KBM-7 (cell line): ENCODE measurements at regions not wholly inside any gene's neighbourhood (a gene's known extent, or its start where the extent isn't known, plus 50 kb on each side); places are given as distances from the start of the nearest gene placed in this dataset.

Source experiments
- DNase-seq: peaks from one replicate; pipeline ENCODE4 v3.0.0-alpha.2; 2015
- in situ Hi-C: fragments of 300-500 bp; cut with MboI; formaldehyde crosslinking; loops from 2 replicates; pipeline ENCODE4 v1.14.3; 2020; ENCODE audit warnings: low sequenced_read_pairs, low pct_unique_long_range_greater_than_20kb, mixed read lengths

DNA sequence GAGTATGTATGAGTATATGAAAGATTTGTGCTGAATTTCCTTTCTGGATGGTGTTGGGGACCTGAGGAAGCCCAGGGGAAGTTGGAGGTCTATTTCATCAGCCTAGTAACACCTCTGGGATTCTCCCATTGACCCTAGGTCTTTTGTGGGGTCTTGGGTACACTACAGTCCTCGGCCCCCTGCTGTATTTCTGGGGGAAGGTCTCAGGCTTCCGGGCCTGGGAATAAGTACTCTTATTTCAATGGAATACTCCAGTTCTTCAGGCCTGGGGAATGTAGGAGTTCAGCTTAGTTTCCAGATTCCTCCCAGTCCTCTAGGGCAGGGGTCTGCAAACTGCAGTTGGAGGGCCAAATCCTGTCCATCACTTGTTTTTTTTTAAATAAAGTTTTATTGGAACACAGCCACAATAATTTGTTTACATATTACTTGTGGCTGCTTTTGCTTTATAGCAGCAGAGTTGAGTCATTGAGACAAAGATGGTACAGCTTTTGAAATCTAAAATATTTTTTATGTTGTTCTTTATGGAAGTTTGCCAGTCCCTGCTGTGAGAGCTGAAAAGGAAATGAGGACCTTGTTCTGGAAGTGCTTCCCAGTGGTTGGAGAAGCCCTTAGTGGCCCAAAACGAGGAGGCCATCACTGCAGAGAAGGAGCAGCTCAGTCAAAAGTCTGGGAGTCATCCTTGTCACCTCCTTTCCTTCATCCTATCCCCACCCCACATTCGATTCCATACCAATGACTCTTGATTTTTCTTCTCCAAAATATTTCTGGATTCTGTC is 142.5 kb upstream of the HS3ST2 start:
- no peak for DNase-seq
- in situ Hi-C loops: no loop called here

DNA sequence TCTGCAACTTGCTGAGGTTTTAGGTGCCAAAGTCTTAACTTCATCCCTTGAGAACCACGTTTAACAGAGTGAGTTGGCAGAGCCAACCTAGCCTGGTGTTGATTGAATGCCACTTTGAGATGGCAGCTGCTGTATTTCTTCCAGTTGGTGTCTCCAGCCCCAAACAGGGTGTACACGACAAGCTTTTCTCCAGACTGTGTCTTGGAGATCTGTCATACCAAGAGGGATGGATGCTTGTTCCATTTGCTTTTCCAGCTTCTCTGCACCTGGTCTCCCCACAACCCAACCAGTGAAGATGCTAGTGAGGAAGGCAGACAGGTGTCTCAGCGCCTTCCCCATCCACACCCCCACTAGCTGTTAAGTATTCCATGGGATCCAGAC is 141.1 kb upstream of the HS3ST2 start:
- in situ Hi-C loops: no loop called here
- no peak for DNase-seq

DNA sequence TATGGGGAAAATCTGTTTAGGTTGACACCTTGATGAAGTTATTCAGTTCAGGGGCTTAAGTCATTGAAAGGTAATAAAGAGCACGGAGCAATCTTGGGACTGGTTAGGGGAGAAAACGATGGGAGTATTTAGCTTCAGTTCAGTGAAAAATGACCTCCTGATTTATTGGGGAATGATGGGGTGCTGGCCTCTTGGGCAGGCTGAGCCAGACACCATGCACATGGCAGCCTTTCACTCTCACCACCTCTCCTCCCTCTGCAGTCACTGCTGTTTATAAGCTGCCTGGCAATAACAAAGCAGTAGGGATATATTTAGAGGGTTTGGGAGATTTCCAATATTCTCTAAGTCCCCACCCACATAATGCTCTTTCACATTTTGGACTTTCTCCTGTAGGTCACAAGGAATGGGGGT is 140.5 kb upstream of the HS3ST2 start:
- no peak for DNase-seq
- in situ Hi-C loops: no loop called here

DNA sequence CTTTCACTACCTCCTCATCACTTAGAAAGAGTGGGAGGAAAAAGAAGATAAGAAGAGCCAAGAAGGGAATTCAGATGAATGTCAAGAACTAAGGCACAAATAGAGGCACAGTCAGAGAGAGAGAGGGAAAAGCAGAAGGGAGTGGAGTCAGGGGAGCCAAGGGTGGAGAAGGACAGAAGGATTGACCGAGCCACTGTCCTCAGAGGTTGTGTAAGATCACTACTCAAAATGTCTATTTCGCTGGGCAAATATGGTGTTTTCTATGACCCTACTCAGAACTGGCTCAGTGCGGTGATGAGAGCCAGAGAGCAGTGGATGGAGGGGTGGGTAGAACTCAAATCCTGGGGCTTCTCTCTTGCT is 139.2 kb upstream of the HS3ST2 start:
- in situ Hi-C loops: loop anchor here (5.0 kb wide), 1 partner anchor 1103 kb away; no protein-coding TSS in a partner anchor
- DNase-seq: no peak

DNA sequence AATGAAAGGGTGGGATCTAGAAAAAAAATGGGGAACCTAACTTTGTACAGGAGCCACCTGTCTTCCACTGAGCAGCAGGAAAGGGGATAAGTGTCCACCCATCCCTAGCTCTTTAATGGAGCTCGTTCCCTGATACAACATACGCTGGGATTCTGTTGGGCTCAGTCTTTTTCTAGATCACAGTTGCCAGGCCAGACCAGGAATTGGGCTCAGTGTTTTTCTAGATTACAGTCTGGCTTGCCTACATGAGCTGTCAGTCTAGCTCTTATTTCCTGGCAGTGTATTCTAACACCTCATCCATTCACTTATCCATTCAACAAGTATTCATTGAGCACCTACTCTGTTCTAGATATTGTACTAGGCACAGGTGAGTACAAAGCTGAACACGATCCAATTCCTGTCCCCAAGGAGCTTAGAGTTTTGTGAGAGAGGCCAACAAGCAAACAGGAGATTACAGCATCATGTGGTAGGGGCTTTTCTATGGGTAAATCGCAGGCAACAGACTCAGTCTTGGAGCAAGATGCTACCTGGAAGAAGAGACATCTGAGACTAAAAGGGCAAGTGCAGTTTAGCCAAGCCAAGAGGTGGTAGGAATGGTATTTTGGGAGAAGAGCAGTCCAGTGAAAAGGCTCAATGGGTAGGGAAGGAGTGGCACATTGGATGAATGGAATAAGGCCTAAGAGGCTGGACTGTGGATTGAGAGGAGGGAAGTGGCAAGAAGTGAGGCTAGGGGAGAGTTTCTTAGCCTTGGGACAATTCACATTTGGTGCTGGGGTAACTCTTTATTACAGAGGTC is 138.0 kb upstream of the HS3ST2 start:
- DNase-seq: no peak
- in situ Hi-C loops: loop anchor here (5.0 kb wide), 1 partner anchor 1104 kb away; no protein-coding TSS in a partner anchor

DNA sequence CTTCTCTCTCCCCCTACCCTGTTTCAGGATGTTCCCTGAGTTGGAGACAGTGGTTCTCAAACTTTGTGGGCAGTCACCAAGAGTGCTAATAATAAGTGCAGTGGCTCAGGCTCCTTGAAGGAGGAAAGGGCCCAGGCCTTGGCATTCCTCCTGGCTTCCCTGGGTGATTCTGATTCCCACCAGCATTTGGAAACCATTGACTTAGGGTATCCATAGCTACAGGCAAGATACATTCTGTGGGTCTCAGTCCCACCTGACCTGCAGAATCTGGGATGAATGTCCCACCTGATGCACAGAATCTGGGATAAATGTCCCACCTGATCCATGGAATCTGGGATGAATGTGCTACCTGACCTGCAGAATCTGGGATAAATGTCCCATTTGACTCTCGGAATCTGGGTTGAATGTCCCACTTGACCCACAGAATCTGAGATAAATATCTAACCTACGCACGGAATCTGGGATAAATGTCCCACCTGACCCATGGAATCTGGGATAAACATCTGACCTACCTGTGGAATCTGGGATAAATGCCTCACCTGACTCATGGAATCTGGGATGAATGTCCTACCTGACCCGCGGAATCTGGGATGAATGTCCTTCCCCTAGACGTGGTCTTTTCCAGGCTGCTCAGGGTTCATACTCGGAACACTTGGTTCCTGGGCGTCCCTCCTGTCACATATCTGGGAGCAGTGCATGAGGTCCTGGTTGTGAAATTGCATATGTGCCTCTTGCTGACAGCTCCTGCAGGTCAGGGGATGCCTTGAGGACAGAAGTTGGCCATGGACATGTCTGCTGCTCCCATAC is 136.7 kb upstream of the HS3ST2 start:
- DNase-seq: no peak
- in situ Hi-C loops: loop anchor here (5.0 kb wide), 1 partner anchor 1105 kb away; no protein-coding TSS in a partner anchor

DNA sequence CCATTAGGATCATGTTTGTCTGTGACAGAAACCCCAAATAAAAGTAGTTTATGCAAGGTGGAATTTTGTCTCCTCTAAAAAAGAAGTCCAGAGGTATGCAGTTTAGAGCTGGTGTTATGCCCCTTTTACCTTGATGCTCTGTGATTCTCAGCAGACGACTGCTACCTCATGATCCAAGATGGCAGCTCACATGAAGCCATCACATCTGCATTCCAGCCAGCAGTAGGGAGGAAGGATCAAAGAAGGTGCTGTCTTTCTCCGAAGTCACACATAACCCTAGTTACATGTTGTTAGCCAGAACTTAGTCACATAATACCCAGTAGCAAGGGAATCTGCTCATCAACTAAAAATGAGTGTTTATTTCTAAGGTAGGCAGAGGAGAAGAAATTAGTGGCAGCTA is 135.7 kb upstream of the HS3ST2 start:
- DNase-seq: no peak
- in situ Hi-C loops: loop anchor here (5.0 kb wide), 1 partner anchor 1106 kb away; no protein-coding TSS in a partner anchor

DNA sequence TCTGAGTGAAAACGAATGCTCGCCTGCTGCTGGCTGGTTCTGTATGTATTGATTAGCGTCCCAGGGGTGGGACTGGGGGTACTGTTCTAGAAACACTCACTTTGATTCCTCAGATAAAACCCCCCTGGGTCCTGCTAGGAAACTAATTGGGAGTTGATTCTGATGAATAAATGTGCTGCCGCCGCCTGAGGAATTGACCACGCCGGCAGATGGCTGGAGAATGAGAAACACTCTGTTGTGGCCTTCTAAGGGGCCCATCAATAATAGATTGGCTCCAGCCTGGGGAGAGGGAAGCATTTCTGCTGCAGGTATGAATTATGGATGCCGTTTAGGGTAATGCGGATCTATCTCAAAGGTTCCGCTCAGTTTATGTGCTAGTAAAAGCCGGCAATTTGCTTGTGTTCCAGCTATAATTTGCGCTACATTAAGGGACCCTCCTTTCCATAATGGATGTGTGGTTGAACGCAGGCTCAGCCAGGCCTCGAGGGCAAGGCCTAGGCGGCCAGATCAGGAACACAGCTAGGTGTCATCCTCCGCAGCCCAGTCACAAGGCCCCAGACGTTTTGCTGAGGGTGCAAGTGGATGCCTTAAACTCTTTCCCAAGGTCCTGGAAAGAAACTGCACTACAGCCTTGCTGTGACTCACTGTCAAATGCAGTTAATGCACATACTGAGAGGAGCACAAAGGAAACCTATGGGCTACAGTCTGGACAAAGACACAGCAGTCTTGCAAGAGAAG is 132.2 kb upstream of the HS3ST2 start:
- in situ Hi-C loops: no loop called here
- no peak for DNase-seq

DNA sequence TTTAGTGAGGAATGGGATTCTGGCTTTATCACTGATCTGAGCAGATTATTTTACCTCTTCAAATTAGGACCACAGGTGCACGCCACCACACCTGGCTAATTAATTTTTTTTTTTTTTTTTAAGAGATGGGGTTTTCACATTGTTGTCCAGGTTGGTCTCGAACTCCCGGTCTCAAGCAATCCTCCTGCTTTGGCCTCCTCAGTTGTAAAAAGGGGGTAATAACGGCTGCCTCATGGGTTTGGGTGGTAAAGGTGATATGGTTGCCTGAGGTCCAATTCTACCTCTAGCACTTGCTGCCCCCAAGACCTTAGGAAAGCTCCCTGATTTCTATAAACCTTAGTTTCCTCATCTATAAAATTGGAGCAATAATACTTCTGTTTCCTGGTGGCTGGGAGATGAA is 130.7 kb upstream of the HS3ST2 start:
- in situ Hi-C loops: no loop called here
- no peak for DNase-seq

DNA sequence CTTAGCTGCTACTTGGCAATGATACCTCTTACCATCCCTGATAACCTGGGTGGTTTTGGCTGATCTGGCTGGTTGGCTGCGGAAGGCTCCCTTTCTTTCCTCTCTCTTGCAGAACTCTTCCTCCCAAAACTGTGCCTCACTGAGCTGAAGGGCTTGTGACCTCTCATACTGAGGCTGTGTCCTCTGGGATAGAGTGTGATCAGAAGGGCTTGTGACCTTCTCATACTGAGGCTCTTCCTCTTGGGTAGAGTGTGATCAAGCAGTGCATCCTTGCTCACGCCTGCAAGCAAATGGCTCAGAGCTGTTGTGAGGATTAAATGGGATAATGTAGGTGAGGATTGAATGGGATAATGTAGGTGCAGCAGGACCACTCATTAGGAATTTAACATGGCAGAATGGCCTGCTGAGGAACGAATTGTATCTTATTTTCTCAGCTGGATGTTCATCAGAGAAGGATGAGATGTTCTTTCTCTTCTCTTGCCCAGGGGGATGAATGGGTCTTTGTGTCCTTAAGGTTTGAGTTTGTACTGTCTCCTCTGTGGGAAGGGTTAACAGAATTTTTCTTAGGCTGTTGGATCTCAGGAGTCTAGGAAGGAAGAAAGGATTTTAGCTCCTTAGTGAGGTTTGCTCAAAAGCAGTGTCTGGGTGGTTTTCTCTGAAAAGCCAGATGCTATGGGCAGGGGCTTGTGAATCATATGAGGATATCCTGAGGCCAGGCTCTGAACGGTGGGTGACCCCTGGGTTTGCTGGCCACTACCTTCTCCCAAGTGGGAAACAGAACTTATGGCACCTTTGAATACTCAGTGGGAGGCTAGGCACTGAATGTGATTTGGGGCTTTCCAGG is 130.0 kb upstream of the HS3ST2 start:
- DNase-seq: no peak
- in situ Hi-C loops: no loop called here

DNA sequence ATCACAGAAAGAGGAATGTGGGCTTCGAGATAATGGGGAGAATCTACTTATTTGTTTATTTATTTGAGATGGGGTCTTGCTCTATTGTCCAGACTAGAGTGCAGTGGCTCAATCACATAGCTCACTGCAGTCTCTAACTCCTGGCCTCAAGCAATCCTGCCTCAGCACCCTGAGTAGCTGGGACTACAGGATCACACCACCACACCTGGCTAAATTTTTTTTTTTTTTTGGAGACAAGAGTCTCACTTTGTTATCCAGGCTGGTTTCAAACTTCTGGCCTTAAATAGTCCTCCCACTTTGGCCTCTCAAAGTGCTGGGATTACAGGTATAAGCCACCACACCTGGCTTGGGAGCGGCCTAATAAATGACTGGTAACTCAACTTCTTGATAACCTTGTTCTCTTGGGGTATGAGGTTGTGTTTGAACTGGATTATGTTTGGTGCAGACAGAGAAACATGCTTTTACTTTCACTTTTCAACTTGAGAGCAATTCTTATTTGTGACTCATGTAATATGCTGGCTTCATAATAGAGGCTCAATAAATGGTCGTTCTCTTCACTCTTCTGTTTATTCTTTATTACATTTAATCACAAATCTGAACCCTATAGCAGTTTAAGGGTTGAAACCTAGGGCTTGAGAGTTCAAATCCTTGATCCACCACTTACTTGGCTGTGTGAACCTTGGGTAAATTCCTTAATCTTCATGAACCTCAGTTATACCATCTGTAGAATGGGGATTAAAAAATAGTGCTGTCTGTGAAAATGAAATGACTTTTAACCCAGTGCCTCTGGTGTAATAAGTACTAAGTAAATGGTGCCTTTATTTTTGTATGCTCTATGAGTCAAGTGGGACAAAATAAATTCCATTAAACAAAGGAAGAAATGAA is 129.1 kb upstream of the HS3ST2 start:
- in situ Hi-C loops: no loop called here
- DNase-seq: no peak

DNA sequence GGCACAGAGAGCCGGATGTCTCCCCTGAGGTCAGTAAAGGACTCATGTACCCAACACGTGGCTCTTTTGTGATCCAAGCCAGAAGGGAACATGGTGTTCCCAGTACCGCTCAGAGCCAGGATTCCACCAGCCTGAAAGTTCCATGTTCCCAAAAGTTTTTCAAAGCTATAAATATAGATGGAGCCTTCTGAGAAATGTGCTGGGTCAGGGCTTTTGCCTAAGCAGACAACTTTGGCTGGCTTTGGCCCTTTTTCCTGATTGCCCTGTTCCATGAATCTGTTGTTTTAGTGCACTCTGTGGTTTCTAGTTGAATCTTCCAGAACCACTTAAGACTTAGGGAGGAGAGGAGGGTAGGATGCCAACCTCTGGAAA is 128.5 kb upstream of the HS3ST2 start:
- in situ Hi-C loops: no loop called here

DNA sequence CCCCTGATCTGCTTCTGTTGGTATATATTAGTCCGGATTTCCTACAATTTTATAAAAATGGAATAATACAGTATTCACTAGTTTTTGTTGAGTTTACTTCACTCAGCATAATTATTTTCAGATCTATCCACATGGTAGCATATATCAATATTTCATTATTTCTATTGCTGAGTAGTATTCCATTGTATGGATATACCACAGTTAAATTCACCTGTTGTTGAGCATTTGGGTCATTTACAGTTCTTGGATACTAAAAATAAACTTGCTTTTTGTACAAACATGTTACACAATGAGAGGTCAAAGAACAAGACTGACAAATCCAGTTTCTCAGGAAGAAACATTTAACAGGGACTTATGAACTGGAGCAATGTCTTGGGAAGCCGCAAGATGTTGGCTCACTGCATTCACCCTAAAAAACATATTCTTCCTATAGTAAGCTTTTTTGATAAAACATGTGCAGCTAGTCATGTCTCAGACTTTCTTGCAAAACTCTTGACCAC is 126.9 kb upstream of the HS3ST2 start:
- in situ Hi-C loops: no loop called here

More for the DNA sequence above, 128.5 kb upstream of the HS3ST2 start:
- no peak for DNase-seq

DNA sequence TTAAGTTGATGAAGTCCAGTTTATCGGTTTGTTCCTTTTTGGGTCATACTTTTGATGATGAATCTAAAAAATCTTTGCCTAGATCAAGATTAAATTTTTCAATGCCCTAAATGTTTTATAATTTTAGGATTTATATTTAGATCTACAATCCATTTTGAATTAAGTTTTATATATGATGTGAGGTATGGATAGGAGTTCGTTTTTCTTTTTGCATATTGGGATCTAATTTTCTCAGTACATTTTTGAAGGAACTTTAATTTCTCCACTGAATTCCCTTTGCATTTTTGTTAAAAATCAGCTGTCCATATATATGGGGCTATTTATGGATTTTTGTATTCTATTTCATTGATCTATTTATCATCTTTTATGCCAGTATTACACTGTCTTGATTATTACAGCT is 125.5 kb upstream of the HS3ST2 start:
- in situ Hi-C loops: no loop called here
- DNase-seq: no peak

More for the DNA sequence above, 126.9 kb upstream of the HS3ST2 start:
- no peak for DNase-seq

DNA sequence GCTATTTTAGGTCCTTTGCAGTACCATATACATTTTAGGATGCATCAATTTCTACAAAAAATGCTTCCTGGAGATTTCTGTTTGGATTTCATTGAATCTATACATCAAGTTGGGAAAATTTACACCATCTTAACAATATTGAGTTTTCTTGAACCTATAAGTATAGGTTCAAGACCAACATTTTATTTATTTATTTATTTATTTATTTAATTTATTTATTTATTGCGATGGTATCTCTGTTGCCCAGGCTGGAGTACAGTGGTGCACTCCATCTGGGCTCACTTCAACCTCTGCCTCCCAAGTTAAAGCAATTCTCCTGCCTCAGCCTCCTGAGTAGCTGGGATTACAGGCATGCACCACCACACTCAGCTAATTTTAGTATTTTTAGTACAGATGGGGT is 125.0 kb upstream of the HS3ST2 start:
- DNase-seq: no peak
- in situ Hi-C loops: no loop called here

DNA sequence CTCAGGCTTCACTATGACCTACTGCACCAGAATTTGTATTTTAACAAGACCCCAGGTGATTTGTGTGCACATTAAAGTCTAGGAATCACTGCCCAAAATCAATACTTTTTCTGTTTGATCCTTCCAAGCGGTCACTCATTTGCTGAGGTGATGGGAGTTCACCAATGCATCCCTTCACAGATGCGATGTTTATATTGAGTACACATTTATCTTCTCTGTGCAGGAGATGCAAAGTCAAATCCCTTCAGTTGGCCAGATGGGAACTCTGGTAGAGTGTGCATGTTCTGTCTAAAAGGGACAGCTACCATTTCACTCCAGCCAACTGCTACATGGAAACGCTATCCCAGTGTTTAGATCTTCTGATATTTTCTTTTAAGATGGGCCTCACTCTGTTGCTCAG is 122.6 kb upstream of the HS3ST2 start:
- DNase-seq: no peak
- in situ Hi-C loops: no loop called here

DNA sequence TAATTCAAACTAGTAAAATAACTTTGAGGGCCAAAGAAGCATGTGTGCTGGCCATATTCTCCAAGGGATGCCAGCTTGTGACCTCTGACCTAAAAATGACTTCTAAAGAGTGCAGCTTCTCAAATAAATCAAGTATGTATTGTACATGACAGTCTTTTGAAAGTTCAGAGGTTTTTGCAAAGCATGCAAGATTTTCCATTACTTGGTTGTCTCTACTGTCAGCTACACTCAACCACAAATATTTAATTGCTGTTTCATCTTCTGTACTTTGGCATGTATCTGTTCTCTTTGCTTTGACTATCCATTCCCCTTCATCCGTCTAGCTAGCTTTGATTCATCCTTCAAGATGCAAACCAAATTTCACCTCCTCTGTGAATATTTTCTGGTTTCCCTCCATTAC is 121.9 kb upstream of the HS3ST2 start:
- in situ Hi-C loops: no loop called here
- no peak for DNase-seq
